ENCODE measurements at regions not wholly inside any gene's neighbourhood (a gene's known extent, or its start where the extent isn't known, plus 50 kb on each side); places are given as distances from the start of the nearest gene placed in this dataset.

DNA sequence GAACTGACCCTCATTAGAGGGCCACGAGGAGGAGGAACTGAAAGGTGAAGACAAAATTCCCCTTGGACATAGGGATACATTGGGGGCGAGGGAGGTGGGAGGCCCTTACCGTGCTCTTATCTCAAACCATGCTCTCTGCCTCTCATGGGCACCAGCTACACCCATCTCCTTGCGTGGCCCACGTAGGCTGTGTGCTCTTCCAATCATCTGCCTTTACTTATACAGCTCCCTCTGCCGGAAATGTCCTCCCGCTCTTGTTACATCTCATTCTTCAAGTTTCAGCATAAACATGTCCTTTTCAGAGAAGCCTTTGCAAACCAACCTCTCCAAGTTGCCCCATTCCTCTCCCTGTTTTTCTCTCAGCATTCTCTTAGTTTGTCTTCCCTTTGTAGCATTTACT, 307.8 kb upstream of the PROK2 start:
- Histone ChIP-seq H3K9me3 (ENCODE audit: control insufficient read depth, low read depth, low read length) (no peaks in the 10 kb centered on the region), H3K9ac (ENCODE audit: low read length) (no peak overlapping the region), H3K36me3 (ENCODE audit: control insufficient read depth, low read depth, low read length) (no peaks in the 10 kb centered on the region), H3K27ac (ENCODE audit: low read length) (no peak overlapping the region), H3K4me1 (ENCODE audit: control insufficient read depth, low read depth, low read length) (no peaks in the 10 kb centered on the region), H3K4me3 (ENCODE audit: low read length) (no peak overlapping the region), H3K27me3 (ENCODE audit: control insufficient read depth, insufficient read depth, low read length) (no peaks in the 10 kb centered on the region)

DNA sequence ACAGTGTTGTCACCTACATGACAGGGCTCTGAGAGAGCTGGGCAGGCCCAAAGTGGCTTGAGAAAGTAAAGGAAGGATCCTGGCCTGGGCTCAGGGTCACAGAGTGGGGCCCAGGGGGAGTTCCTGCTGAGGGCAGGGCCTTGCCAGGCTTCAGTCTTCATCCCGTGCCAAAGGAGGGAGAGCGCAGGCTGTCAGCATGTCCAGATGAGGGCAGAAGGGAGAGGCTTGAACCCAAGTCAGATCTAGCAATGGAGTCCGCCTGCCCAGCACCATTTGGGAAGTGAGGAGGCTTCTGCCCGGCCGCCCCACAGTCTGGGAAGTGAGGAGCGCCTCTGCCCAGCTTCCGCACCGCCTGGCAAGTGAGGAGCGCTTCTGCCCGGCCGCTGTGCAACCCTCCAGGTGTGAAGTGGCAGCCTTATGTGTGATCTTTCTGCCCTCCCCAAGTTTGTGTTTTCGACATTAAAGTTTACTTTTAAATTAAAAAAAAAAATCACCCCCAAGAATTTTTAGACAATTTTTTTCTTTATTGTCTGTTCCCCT, 303.6 kb upstream of the PROK2 start:
- no peaks in the 10 kb centered on the region for H3K9me3 ChIP-seq (ENCODE audit: control insufficient read depth, low read depth, low read length)
- H3K4me1 ChIP-seq (ENCODE audit: control insufficient read depth, low read depth, low read length) = no peaks in the 10 kb centered on the region
- H3K36me3 ChIP-seq (ENCODE audit: control insufficient read depth, low read depth, low read length) = no peaks in the 10 kb centered on the region
- no peak overlapping the region for H3K27ac ChIP-seq (ENCODE audit: low read length)
- no peak overlapping the region for H3K9ac ChIP-seq (ENCODE audit: low read length)
- H3K4me3 ChIP-seq (ENCODE audit: low read length) = no peak overlapping the region
- H3K27me3 ChIP-seq (ENCODE audit: control insufficient read depth, insufficient read depth, low read length) = no peaks in the 10 kb centered on the region

DNA sequence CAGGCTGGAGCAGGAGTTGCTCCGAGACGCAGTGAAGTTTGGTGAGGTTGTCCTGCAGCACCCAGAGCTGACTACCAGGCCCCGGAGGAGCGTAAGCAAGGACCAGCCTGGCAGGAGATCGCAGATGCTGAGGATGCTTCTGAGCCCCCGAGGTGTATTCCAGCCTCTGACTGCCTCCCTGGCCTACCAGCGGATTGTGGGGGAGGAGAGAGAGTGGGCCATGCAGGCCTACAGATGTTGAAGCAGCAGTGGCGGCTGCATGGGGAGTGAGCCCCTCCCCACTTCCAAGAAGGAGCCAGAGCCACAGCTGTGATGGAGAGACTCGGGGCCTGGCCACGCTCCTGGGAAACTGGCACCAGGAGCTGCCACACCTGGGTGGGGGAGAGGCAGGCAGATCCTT, 302.5 kb upstream of the PROK2 start:
- H3K36me3 ChIP-seq (ENCODE audit: control insufficient read depth, low read depth, low read length) = no peaks in the 10 kb centered on the region
- H3K9me3 ChIP-seq (ENCODE audit: control insufficient read depth, low read depth, low read length) = no peaks in the 10 kb centered on the region
- no peaks in the 10 kb centered on the region for H3K27me3 ChIP-seq (ENCODE audit: control insufficient read depth, insufficient read depth, low read length)
- H3K4me3 ChIP-seq (ENCODE audit: low read length) = no peak overlapping the region
- H3K9ac ChIP-seq (ENCODE audit: low read length) = no peak overlapping the region
- H3K4me1 ChIP-seq (ENCODE audit: control insufficient read depth, low read depth, low read length) = no peaks in the 10 kb centered on the region
- H3K27ac ChIP-seq (ENCODE audit: low read length) = no peak overlapping the region

DNA sequence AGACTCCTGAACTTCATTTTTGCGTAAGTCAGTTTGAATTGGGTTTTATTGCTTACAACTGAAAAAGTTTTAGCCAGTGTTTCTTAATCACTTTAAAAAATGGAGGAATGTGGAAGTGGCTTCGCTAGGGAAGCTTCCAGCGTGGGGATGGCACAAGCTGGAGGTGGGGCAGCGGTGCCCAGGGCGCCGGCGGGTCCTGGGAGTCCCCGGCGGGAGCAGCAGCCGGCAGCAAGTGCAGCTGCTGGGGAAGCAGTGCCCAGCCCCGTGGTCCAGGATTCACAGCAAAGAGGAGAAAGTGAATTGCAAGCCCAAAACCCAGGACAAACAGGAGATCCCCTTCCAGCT, 301.8 kb upstream of the PROK2 start:
- Histone ChIP-seq H3K27me3 (ENCODE audit: control insufficient read depth, insufficient read depth, low read length) (no peaks in the 10 kb centered on the region), H3K4me3 (ENCODE audit: low read length) (no peak overlapping the region), H3K4me1 (ENCODE audit: control insufficient read depth, low read depth, low read length) (peaks cover 3% of the 10 kb centered on the region), H3K9me3 (ENCODE audit: control insufficient read depth, low read depth, low read length) (no peaks in the 10 kb centered on the region), H3K27ac (ENCODE audit: low read length) (no peak overlapping the region), H3K9ac (ENCODE audit: low read length) (no peak overlapping the region), H3K36me3 (ENCODE audit: control insufficient read depth, low read depth, low read length) (no peaks in the 10 kb centered on the region)

- Histone ChIP-seq H3K9ac (ENCODE audit: low read length) (no peak overlapping the region), H3K27me3 (ENCODE audit: control insufficient read depth, insufficient read depth, low read length) (no peaks in the 10 kb centered on the region), H3K36me3 (ENCODE audit: control insufficient read depth, low read depth, low read length) (no peaks in the 10 kb centered on the region), H3K4me1 (ENCODE audit: control insufficient read depth, low read depth, low read length) (peaks cover 3% of the 10 kb centered on the region), H3K27ac (ENCODE audit: low read length) (no peak overlapping the region), H3K4me3 (ENCODE audit: low read length) (no peak overlapping the region), H3K9me3 (ENCODE audit: control insufficient read depth, low read depth, low read length) (no peaks in the 10 kb centered on the region)
These were observed 301.2 kb upstream of the PROK2 start for GRCh38 chr3:72086042-72086742.

DNA sequence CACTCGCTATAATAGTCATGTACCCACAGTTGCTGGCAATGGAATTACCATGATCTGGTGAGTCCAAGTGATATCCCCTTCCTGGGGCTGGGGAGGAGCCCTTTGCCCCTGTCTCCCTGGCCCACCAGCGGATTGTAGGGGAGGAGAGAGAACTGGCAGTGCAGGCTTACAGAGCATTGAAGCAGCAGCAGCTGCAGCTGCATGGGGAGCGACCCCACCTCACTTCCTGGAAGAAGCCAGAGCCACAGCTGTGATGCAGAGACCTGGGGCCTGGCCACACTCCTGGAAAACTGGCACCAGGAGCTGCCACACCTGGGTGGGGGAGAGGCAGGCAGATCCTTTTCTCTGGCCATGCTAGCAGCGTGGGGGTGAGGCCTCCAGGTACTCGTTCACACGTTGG, 300.1 kb upstream of the PROK2 start:
- Histone ChIP-seq H3K9me3 (ENCODE audit: control insufficient read depth, low read depth, low read length) (no peaks in the 10 kb centered on the region), H3K27ac (ENCODE audit: low read length) (no peak overlapping the region), H3K27me3 (ENCODE audit: control insufficient read depth, insufficient read depth, low read length) (no peaks in the 10 kb centered on the region), H3K9ac (ENCODE audit: low read length) (no peak overlapping the region), H3K4me1 (ENCODE audit: control insufficient read depth, low read depth, low read length) (peaks cover 3% of the 10 kb centered on the region), H3K4me3 (ENCODE audit: low read length) (no peak overlapping the region), H3K36me3 (ENCODE audit: control insufficient read depth, low read depth, low read length) (no peaks in the 10 kb centered on the region)

- H3K4me3 ChIP-seq (ENCODE audit: low read length) = no peak overlapping the region
- H3K9ac ChIP-seq (ENCODE audit: low read length) = no peak overlapping the region
- H3K9me3 ChIP-seq (ENCODE audit: control insufficient read depth, low read depth, low read length) = no peaks in the 10 kb centered on the region
- H3K27me3 ChIP-seq (ENCODE audit: control insufficient read depth, insufficient read depth, low read length) = no peaks in the 10 kb centered on the region
- no peaks in the 10 kb centered on the region for H3K36me3 ChIP-seq (ENCODE audit: control insufficient read depth, low read depth, low read length)
- no peak overlapping the region for H3K27ac ChIP-seq (ENCODE audit: low read length)
- peaks cover 3% of the 10 kb centered on the region for H3K4me1 ChIP-seq (ENCODE audit: control insufficient read depth, low read depth, low read length)
These were observed 298.0 kb upstream of the PROK2 start for GRCh38 chr3:72082776-72083462.

DNA sequence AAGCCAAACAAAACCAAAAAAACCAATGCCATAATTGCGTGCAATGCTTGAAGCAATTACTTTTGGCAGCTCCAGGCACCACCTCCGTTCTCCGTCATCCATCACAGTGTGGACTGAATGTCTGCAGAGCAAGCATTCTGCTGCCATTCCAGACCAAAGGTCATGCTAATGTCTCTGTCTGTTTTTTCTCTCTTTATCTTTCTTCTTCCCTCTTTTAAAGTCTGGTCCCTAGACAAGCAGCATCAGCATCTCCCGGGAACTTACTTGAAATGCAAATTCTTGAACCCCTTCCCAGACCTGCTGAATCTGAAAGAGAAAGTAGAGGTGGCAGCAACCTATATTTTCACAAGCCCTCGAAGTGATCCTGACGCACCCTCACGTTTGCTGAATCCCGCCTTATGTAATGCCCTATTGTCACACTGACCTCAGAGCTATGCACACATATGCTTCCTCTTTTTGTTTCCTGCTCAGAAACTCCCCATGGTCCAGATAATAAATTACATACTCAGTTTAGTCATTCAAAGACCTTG, 297.3 kb upstream of the PROK2 start:
- Histone ChIP-seq H3K9me3 (ENCODE audit: control insufficient read depth, low read depth, low read length) (no peaks in the 10 kb centered on the region), H3K36me3 (ENCODE audit: control insufficient read depth, low read depth, low read length) (no peaks in the 10 kb centered on the region), H3K4me1 (ENCODE audit: control insufficient read depth, low read depth, low read length) (peaks cover 3% of the 10 kb centered on the region), H3K27me3 (ENCODE audit: control insufficient read depth, insufficient read depth, low read length) (no peaks in the 10 kb centered on the region), H3K9ac (ENCODE audit: low read length) (no peak overlapping the region), H3K4me3 (ENCODE audit: low read length) (no peak overlapping the region), H3K27ac (ENCODE audit: low read length) (no peak overlapping the region)

- H3K4me1 ChIP-seq (ENCODE audit: control insufficient read depth, low read depth, low read length) = peaks cover 3% of the 10 kb centered on the region
- no peak overlapping the region for H3K4me3 ChIP-seq (ENCODE audit: low read length)
These were observed 296.7 kb upstream of the PROK2 start for GRCh38 chr3:72081471-72082185.

DNA sequence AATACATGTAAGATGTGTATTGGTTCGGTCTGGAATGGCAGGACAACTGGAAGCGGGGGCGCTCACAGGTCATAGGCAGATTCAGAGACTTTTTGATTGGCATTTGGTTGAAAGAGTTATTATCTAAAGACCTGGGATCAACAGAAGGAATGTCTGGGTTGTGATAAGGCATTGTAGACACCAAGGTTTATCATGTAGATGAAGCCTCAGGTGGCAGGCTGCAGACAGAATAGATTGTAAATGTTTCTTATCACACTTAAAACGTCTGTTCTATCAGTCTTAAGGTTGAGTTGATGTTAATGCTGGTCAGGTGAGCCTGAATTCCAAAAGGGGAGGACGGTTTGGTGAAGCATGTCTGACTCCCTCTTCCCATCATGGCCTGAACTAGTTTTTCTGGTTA, 295.9 kb upstream of the PROK2 start:
- no peak overlapping the region for H3K27ac ChIP-seq (ENCODE audit: low read length)
- H3K4me1 ChIP-seq (ENCODE audit: control insufficient read depth, low read depth, low read length) = peaks cover 3% of the 10 kb centered on the region
- H3K9ac ChIP-seq (ENCODE audit: low read length) = no peak overlapping the region
- H3K36me3 ChIP-seq (ENCODE audit: control insufficient read depth, low read depth, low read length) = no peaks in the 10 kb centered on the region
- H3K9me3 ChIP-seq (ENCODE audit: control insufficient read depth, low read depth, low read length) = peaks cover 3% of the 10 kb centered on the region
- no peaks in the 10 kb centered on the region for H3K27me3 ChIP-seq (ENCODE audit: control insufficient read depth, insufficient read depth, low read length)
- no peak overlapping the region for H3K4me3 ChIP-seq (ENCODE audit: low read length)

More at GRCh38 chr3:72081471-72082185, 296.7 kb upstream of the PROK2 start:
- H3K27me3 ChIP-seq (ENCODE audit: control insufficient read depth, insufficient read depth, low read length) = no peaks in the 10 kb centered on the region
- H3K27ac ChIP-seq (ENCODE audit: low read length) = no peak overlapping the region
- H3K36me3 ChIP-seq (ENCODE audit: control insufficient read depth, low read depth, low read length) = no peaks in the 10 kb centered on the region
- H3K9me3 ChIP-seq (ENCODE audit: control insufficient read depth, low read depth, low read length) = no peaks in the 10 kb centered on the region
- no peak overlapping the region for H3K9ac ChIP-seq (ENCODE audit: low read length)

GRCh38 chr3:72080095-72080494, 295.1 kb upstream of the PROK2 start:
- Histone ChIP-seq H3K27me3 (ENCODE audit: control insufficient read depth, insufficient read depth, low read length) (no peaks in the 10 kb centered on the region), H3K36me3 (ENCODE audit: control insufficient read depth, low read depth, low read length) (no peaks in the 10 kb centered on the region), H3K27ac (ENCODE audit: low read length) (no peak overlapping the region), H3K4me3 (ENCODE audit: low read length) (no peak overlapping the region), H3K9me3 (ENCODE audit: control insufficient read depth, low read depth, low read length) (peaks cover 9% of the 10 kb centered on the region), H3K9ac (ENCODE audit: low read length) (no peak overlapping the region), H3K4me1 (ENCODE audit: control insufficient read depth, low read depth, low read length) (peaks cover 3% of the 10 kb centered on the region)
